ENCODE measurements at regions not wholly inside any gene's neighbourhood (a gene's known extent, or its start where the extent isn't known, plus 50 kb on each side); places are given as distances from the start of the nearest gene placed in this dataset.

DNA sequence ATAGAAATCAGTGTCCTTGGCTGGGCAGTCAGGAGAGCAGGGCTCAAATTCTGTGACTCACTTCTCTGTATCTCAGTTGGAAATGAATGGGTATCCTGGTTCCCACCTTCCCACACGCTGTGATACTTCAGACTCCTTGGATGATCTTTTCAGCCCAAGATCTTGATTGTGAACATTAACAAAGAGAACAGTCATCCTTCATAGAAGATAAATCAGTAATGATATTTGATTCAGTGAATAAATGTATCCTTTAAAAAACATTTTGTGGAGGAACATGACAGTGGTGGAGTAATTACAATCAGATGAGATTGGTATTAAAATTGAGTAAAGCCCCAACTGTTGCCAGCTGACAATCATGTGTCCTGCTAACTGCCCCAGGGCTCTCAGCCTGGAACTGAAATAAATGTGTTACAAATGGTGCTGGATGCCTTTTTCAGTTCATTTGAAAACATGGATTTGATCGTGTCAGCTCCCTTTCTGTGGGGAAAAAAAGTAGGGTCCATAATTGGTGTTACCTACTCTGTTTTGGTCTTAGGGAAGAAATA, 72.9 kb upstream of the OR5AN1 start:
- H3K27ac ChIP-seq (replicated peaks) = no peak overlapping the region
- no peaks in the 10 kb centered on the region for H3K9me3 ChIP-seq (replicated peaks)
- TF ChIP-seq, protein P1, sequence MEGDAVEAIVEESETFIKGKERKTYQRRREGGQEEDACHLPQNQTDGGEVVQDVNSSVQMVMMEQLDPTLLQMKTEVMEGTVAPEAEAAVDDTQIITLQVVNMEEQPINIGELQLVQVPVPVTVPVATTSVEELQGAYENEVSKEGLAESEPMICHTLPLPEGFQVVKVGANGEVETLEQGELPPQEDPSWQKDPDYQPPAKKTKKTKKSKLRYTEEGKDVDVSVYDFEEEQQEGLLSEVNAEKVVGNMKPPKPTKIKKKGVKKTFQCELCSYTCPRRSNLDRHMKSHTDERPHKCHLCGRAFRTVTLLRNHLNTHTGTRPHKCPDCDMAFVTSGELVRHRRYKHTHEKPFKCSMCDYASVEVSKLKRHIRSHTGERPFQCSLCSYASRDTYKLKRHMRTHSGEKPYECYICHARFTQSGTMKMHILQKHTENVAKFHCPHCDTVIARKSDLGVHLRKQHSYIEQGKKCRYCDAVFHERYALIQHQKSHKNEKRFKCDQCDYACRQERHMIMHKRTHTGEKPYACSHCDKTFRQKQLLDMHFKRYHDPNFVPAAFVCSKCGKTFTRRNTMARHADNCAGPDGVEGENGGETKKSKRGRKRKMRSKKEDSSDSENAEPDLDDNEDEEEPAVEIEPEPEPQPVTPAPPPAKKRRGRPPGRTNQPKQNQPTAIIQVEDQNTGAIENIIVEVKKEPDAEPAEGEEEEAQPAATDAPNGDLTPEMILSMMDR (IDR thresholded peaks at IDR 0.05; ENCODE audit: borderline replicate concordance) = no peak
- intact Hi-C loops (cut with micrococcal nuclease) = no loop called here
- H3K4me3 ChIP-seq = no peak overlapping the region
- no peak for DNase-seq
- H3K36me3 ChIP-seq = no peaks in the 10 kb centered on the region
- peaks cover 19% of the 10 kb centered on the region for H3K27me3 ChIP-seq (ENCODE audit: low read depth)
- no peaks in the 10 kb centered on the region for H3K4me1 ChIP-seq

GRCh38 chr11:59284773-59285129, 72.0 kb upstream of the MPEG1 start:
- TF ChIP-seq, protein P1 (IDR thresholded peaks at IDR 0.05; ENCODE audit: borderline replicate concordance) = no peak
- Histone ChIP-seq H3K27me3 (ENCODE audit: low read depth) (peaks cover 19% of the 10 kb centered on the region), H3K36me3 (no peaks in the 10 kb centered on the region), H3K9me3 (replicated peaks) (no peaks in the 10 kb centered on the region), H3K4me3 (no peak overlapping the region), H3K4me1 (no peaks in the 10 kb centered on the region), H3K27ac (replicated peaks) (no peak overlapping the region)
- DNase-seq = no peak
- intact Hi-C loops (cut with micrococcal nuclease) = loop anchor here (5.0 kb wide), 1 partner anchor 117 kb away; no protein-coding TSS in a partner anchor

GRCh38 chr11:59283825-59284772, 71.4 kb upstream of the MPEG1 start:
- no peak for DNase-seq
- no peak overlapping the region for H3K4me3 ChIP-seq

GRCh38 chr11:59283311-59283710, 70.6 kb upstream of the MPEG1 start:
- H3K4me1 ChIP-seq = no peaks in the 10 kb centered on the region
- H3K36me3 ChIP-seq = no peaks in the 10 kb centered on the region
- no peak for DNase-seq
- no peak overlapping the region for H3K27ac ChIP-seq (replicated peaks)
- H3K9me3 ChIP-seq (replicated peaks) = no peaks in the 10 kb centered on the region
- no peak overlapping the region for H3K4me3 ChIP-seq
- TF ChIP-seq, protein P1 (IDR thresholded peaks at IDR 0.05; ENCODE audit: borderline replicate concordance) = no peak
- peaks cover 19% of the 10 kb centered on the region for H3K27me3 ChIP-seq (ENCODE audit: low read depth)
- intact Hi-C loops (cut with micrococcal nuclease) = loop anchor here (5.0 kb wide), 1 partner anchor 116 kb away; no protein-coding TSS in a partner anchor

More at GRCh38 chr11:59283825-59284772, 71.4 kb upstream of the MPEG1 start:
- H3K27ac ChIP-seq (replicated peaks) = no peak overlapping the region
- no peaks in the 10 kb centered on the region for H3K9me3 ChIP-seq (replicated peaks)
- TF ChIP-seq, protein P1 (IDR thresholded peaks at IDR 0.05; ENCODE audit: borderline replicate concordance) = peak; percentile 89
- H3K36me3 ChIP-seq = no peaks in the 10 kb centered on the region
- H3K27me3 ChIP-seq (ENCODE audit: low read depth) = peaks cover 19% of the 10 kb centered on the region
- intact Hi-C loops (cut with micrococcal nuclease) = loop anchor here (5.0 kb wide), 1 partner anchor 117 kb away; no protein-coding TSS in a partner anchor
- H3K4me1 ChIP-seq = no peaks in the 10 kb centered on the region

DNA sequence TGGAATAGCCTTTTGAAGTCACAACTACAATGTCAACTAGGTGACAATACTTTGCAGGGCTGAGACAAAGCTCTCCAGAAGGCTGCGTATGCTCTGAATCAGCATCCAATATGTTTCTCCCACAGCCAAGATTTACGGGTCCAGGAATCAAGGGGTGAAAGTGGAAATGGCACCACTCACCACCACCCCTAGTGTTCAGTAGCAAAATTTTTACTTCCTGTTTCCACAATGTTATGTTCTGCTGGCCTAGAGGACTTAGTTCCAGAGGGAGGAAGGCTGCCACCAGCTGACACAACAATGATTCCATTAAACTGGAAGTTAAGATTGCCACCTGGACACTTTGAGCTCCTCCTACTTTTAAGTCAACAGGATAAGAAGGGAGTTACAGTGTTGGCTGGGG, 68.5 kb upstream of the MPEG1 start:
- TF ChIP-seq, protein P1 (IDR thresholded peaks at IDR 0.05; ENCODE audit: borderline replicate concordance) = no peak
- intact Hi-C loops (cut with micrococcal nuclease) = loop anchor here (5.0 kb wide), 1 partner anchor 114 kb away; no protein-coding TSS in a partner anchor
- DNase-seq = no peak

More for the DNA sequence above, 68.5 kb upstream of the MPEG1 start:
- Histone ChIP-seq H3K36me3 (no peaks in the 10 kb centered on the region), H3K9me3 (replicated peaks) (peaks cover 4% of the 10 kb centered on the region), H3K27ac (replicated peaks) (no peak overlapping the region), H3K4me1 (no peaks in the 10 kb centered on the region), H3K27me3 (ENCODE audit: low read depth) (peaks cover 16% of the 10 kb centered on the region), H3K4me3 (no peak overlapping the region)

Data from left ventricle myocardium inferior (tissue), 1 donor.